Gastroesophageal sphincter (tissue), 4 donors: ENCODE measurements at regions not wholly inside any gene's neighbourhood (a gene's known extent, or its start where the extent isn't known, plus 50 kb on each side); places are given as distances from the start of the nearest gene placed in this dataset.

Experiments
- ATAC-seq: fragments of 150-250 bp; one replicate; pipeline ENCODE4 v1.9.1; 2016; ENCODE audit warnings: mild to moderate bottlenecking, moderate library complexity
- H3K27ac ChIP-seq, 4 donors: fragments of 200-600 bp; sonication (generic) in 3 of 4; 1 replicate in 3 of 4; 2 replicates in 1 of 4; pipeline ENCODE4 v1.5.1; 2016 to 2019
- H3K27me3 ChIP-seq: fragments of 200-600 bp; sonication (generic); one replicate; pipeline ENCODE4 v1.5.1; 2019
- H3K36me3 ChIP-seq, 2 donors: fragments of 200-600 bp; sonication (generic); one replicate each; pipeline ENCODE4 v1.5.1; 2019; ENCODE audit warnings: control low read depth in 1 of 2
- H3K4me1 ChIP-seq, 3 donors: fragments of 200-600 bp; sonication (generic); 1 replicate in 2 of 3; 2 replicates in 1 of 3; pipeline ENCODE4 v1.5.1; 2016 to 2019; ENCODE audit warnings: control low read depth in 2 of 3
- H3K4me3 ChIP-seq, 2 donors: fragments of 200-600 bp; sonication (generic); one replicate each; pipeline ENCODE4 v1.5.1; 2019; ENCODE audit warnings: mild to moderate bottlenecking in 1 of 2, moderate library complexity in 1 of 2
- H3K9me3 ChIP-seq, 3 donors: fragments of 200-600 bp; sonication (generic); one replicate each; pipeline ENCODE4 v1.5.1; 2017 to 2019; ENCODE audit warnings: control low read depth in 2 of 3
- CTCF ChIP-seq, 4 experiments: fragments of 200-600 bp in 2 of 4; fragments of 450-650 bp in 2 of 4; sonication (generic) in 1 of 4; IDR thresholded peaks; one replicate each; pipeline ENCODE4 v1.5.1; 2017 to 2019; ENCODE audit warnings: antibody characterized with exemption in 4 of 4, mild to moderate bottlenecking in 2 of 4, moderate library complexity in 2 of 4
- EP300 ChIP-seq: sonication (generic); formaldehyde crosslinking; IDR thresholded peaks from one replicate; pipeline ENCODE4 v1.6.1; 2017; ENCODE audit warnings: antibody characterized with exemption, mild to moderate bottlenecking
- POLR2A ChIP-seq, 2 donors: fragments of 450-650 bp; IDR thresholded peaks; one replicate each; pipeline ENCODE4 v1.6.1; 2017; ENCODE audit warnings: antibody characterized with exemption in 2 of 2, mild to moderate bottlenecking in 2 of 2, moderate library complexity in 1 of 2
- POLR2AphosphoS5 ChIP-seq: sonication (generic); formaldehyde crosslinking; IDR thresholded peaks from one replicate; pipeline ENCODE4 v1.6.1; 2017; ENCODE audit warnings: antibody characterized with exemption
- WGBS, 2 donors: methylation state at CpG; one replicate each; pipeline ENCODE4 v1.1.5; 2018; ENCODE audit warnings: low coverage in 1 of 2; 5-methylcytosine and 5-hydroxymethylcytosine counted together

- 52 to 54% methylated on average over 7 to 10 of the region's 10 CpGs for WGBS, 2 donors
- no peaks in the 10 kb centered on the region for H3K36me3 ChIP-seq
- H3K4me3 ChIP-seq, result no peak overlapping the region
- no peaks in the 10 kb centered on the region for H3K4me1 ChIP-seq
- no peak for ATAC-seq
- no peaks in the 10 kb centered on the region for H3K9me3 ChIP-seq
- H3K27ac ChIP-seq, result no peak overlapping the region
- TF ChIP-seq POLR2AphosphoS5, result no peak
- TF ChIP-seq CTCF (IDR thresholded peaks at IDR 0.05), result no peak
- no peak for TF ChIP-seq POLR2A (IDR thresholded peaks at IDR 0.05)
- TF ChIP-seq EP300, result no peak
- no peaks in the 10 kb centered on the region for H3K27me3 ChIP-seq
These were observed 68.3 kb upstream of the SPAG17 start for GRCh38 chr1:118253053-118253915.

GRCh38 chr1:118252624-118253023, 67.6 kb upstream of the SPAG17 start:
- no peaks in the 10 kb centered on the region for H3K9me3 ChIP-seq
- 50 to 73% methylated on average over 1 to 3 of the region's 3 CpGs for WGBS, 2 donors
- no peaks in the 10 kb centered on the region for H3K36me3 ChIP-seq
- H3K4me3 ChIP-seq, result no peak overlapping the region
- ATAC-seq, result no peak
- TF ChIP-seq EP300 (no peak), CTCF (IDR thresholded peaks at IDR 0.05) (no peak), POLR2A (IDR thresholded peaks at IDR 0.05) (no peak), POLR2AphosphoS5 (no peak)
- H3K27me3 ChIP-seq, result no peaks in the 10 kb centered on the region
- no peaks in the 10 kb centered on the region for H3K4me1 ChIP-seq
- H3K27ac ChIP-seq, result no peak overlapping the region

GRCh38 chr1:118250232-118250631, 65.2 kb upstream of the SPAG17 start:
- no peak for ATAC-seq
- WGBS, 2 donors, result 43 to 47% methylated on average over 3 of the region's 3 CpGs
- no peaks in the 10 kb centered on the region for H3K9me3 ChIP-seq
- no peak overlapping the region for H3K27ac ChIP-seq
- H3K4me3 ChIP-seq, result no peak overlapping the region
- no peak for TF ChIP-seq POLR2A (IDR thresholded peaks at IDR 0.05)
- no peaks in the 10 kb centered on the region for H3K4me1 ChIP-seq
- H3K36me3 ChIP-seq, result no peaks in the 10 kb centered on the region
- H3K27me3 ChIP-seq, result no peaks in the 10 kb centered on the region

GRCh38 chr1:118249641-118250040, 64.6 kb upstream of the SPAG17 start:
- H3K27ac ChIP-seq, result no peak overlapping the region
- H3K4me1 ChIP-seq, result no peaks in the 10 kb centered on the region
- no peak overlapping the region for H3K4me3 ChIP-seq
- TF ChIP-seq CTCF (IDR thresholded peaks at IDR 0.05) (no peak), EP300 (no peak), POLR2A (IDR thresholded peaks at IDR 0.05) (no peak), POLR2AphosphoS5 (no peak)
- H3K27me3 ChIP-seq, result no peaks in the 10 kb centered on the region
- no peak for ATAC-seq
- no peaks in the 10 kb centered on the region for H3K9me3 ChIP-seq
- no peaks in the 10 kb centered on the region for H3K36me3 ChIP-seq
- 69 to 86% methylated on average over 4 to 6 of the region's 6 CpGs for WGBS, 2 donors

GRCh38 chr1:118247593-118247992, 62.6 kb upstream of the SPAG17 start:
- Histone ChIP-seq H3K36me3 (no peaks in the 10 kb centered on the region), H3K27me3 (no peaks in the 10 kb centered on the region), H3K4me3 (no peak overlapping the region), H3K27ac (no peak overlapping the region), H3K9me3 (no peaks in the 10 kb centered on the region), H3K4me1 (no peaks in the 10 kb centered on the region)
- TF ChIP-seq CTCF (IDR thresholded peaks at IDR 0.05) (no peak), POLR2A (IDR thresholded peaks at IDR 0.05) (no peak), EP300 (no peak), POLR2AphosphoS5 (no peak)
- 68 to 86% methylated on average over 3 of the region's 3 CpGs for WGBS, 2 donors
- ATAC-seq, result no peak
